Activated CD8-positive, alpha-beta memory T cell treated with anti-CD3 and anti-CD28 coated beads, Interleukin-2, amount 50 U/mL, for 48 hours (primary cell): ENCODE measurements at regions not wholly inside any gene's neighbourhood (a gene's known extent, or its start where the extent isn't known, plus 50 kb on each side); places are given as distances from the start of the nearest gene placed in this dataset.
"Not testable (repeated sequence)": the region's sequence is repeated elsewhere in the genome, so short reads cannot be mapped to it uniquely, and the experiment has no call there.

Source experiments
- DNase-seq: peaks from one replicate; pipeline ENCODE4 v3.0.0-alpha.2; 2020

GRCh38 chr9:108762348-108763055 is 93.3 kb downstream of the ACTL7B start:
- no peak for DNase-seq

GRCh38 chr9:108761655-108762347 is 94.0 kb downstream of the ACTL7B start:
- peak; percentile 68 for DNase-seq

DNA sequence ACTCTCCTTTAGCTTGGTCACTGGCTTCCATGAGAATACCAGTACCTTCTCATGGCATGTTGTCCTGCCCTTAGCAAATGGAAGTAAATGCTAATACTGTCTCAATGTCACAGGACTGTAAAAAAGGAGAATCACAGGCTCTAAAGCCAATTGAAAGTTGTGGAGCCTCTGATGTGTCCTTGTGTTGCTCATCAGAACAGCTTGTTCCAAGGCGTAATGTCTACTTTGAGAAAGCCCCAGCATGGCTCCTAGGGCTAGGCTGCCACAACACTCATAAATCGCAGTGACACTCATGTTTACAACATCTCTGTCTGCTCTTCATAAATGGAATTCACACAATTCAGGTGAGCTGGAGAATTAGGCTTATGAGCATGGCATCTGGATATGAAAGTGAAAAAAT is 94.9 kb downstream of the ACTL7B start:
- no peak for DNase-seq

DNA sequence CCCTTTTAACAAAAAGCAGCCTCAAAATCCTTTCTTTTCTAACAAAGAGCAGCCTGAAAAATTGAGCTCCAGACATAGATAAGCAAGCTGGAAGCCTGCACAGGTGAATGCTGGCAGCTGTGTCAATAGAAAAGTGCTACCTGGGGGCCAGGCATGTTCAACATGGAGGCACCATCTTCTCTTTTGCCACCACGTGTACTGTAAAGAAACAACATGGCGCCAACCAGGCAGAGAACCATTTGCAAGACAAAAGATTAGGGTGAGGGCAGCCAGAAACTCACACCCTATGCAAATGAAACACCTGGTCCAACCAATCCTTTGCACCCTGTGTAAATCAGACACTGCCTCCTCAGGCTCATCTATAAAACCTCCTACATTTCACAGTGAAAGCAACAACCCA is 96.0 kb downstream of the ACTL7B start:
- DNase-seq, result no peak

- DNase-seq, result no peak
Observed at GRCh38 chr9:108759399-108759798, 96.4 kb downstream of the ACTL7B start.

DNA sequence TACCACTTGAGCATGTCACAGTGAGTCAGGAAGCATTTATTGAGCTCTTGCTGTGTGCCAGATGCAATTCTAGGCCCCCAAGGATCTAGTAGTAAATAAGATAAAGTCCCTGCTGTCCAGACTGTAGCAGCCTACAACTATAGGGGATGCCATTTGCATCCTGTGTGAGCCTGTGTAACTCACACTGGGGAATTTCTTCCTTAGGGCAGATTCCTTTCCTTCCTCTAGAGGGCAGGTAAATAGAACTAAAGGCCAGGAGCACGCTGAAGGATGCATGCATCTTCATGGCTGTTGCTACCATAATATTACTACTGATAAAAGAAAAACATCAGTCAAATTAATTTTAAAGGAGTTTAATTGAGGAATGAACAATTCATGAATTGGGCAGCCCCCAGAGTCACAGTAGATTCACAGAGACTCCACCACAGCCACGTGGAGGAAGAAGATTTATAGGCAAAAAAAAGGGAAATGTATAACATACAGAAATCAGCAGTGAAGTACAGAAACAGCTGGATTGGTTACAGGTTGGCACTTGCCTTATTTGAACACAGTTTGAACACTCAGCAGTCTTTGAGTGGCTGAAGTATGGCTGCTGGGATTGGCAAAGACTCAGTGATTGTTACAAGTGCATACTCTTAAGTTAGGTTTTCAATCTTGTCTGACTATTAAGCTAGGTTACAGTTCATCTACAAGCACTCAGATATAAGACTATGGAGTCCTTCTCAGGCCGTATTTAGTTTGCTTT is 98.9 kb downstream of the ACTL7B start:
- no peak for DNase-seq

DNA sequence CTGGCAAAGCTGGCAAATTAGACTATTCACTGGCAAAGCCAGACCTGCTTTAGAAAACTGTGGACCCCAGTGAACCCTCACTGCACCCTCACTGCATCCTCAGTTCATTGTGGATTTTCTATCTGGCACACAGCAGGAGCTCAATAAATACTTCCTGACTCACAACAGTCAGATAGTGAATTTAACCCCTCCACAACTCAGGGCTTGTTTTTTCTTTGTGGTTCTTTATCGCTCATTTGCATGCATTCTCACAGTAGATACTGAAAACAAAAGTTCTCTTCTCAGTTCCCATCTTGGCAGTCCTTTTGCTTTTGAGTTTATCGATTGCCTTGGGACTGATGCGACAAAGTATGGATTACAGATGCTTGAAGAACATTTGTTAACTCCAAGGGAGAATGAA is 99.8 kb downstream of the ACTL7B start:
- DNase-seq, result no peak

GRCh38 chr9:108751369-108751768 is 104.4 kb downstream of the ACTL7B start:
- DNase-seq, result no peak

GRCh38 chr9:108750661-108751215 is 105.0 kb downstream of the ACTL7B start:
- DNase-seq, result no peak

GRCh38 chr9:108748776-108749175 is 107.0 kb downstream of the ACTL7B start:
- DNase-seq, result no peak

DNA sequence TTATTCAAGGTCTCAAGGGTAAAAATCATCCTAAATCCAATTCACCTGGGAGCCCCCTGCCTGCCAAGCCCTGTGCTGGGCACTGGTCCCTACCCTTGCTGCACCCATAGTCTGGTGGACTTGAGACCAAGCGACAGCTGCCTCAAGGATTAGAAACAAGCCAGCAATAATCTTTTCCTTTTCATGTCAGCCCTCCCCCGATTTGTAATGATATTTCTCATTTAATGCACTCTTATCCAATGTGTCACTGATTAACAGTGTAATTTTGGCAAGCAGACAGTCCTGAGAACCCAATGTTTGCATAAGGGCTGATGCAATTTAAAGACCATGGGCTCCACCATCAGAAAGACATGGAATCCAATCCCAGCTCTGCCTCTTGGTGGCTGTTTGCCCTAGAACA is 108.9 kb downstream of the ACTL7B start:
- DNase-seq, result no peak

DNA sequence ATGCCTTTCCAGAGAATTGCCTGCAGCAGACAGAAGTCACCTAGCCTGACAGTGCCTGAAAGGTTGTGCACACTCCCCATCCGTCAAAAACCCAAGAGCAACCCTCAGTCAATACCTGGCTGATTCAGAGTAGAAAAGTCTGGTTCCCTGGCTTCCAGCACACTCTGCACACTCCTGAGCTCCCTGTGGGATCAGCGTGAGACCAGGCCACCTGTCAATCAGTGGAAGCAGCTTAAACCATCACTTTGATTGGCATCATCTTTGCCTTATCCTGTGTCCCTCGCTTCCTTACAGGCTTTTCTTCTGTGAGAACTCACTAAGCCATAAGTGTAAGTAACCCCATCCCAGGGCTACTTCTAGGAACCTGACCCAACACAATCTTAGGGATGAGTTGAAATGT is 109.8 kb downstream of the ACTL7B start:
- no peak for DNase-seq

DNA sequence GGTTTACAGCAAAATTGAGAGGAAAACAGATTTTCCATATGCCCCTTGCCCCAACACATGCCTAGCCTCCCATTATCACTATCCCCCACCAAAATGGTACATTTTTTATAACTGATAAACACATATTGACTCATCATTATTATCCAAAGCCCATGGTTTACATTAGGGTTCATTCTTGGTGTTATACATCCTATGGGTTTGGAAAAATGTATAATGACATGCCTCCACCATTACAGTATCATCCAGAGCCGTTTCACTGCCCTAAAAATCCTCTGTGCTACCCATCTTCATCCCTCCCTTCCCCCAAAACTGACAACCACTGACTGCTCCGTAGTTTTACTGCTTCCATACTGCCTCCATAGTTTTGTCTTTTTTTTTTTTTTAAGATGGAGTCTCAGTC is 111.1 kb downstream of the ACTL7B start:
- no peak for DNase-seq

- DNase-seq, result no peak
Observed at GRCh38 chr9:108743901-108744371, 111.8 kb downstream of the ACTL7B start.

- DNase-seq, result no peak
Observed at GRCh38 chr9:108743416-108743815, 112.4 kb downstream of the ACTL7B start.

DNA sequence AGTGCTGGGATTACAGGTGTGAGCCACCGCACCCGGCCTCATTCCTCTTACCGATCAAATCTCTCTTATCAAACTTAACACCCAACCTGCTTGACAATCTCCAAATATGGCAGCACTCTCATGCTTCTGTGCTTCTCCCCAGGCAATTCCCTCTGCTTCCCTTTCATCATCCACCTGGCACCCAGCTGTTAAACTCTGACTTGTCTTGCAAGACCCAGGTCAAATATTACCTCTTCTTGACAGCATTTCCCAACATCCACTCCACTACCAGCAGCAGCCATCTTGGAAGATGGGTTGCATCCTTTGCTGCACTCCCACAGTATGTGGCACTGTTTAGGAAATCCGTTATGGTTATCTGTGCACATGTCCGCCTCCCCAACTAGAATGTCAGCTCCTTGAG is 113.6 kb downstream of the ACTL7B start:
- DNase-seq, result no peak

- not testable (repeated sequence) for DNase-seq
Observed at GRCh38 chr9:108731292-108731691, 124.5 kb downstream of the ACTL7B start.

GRCh38 chr9:108727580-108728111 is 128.1 kb downstream of the ACTL7B start:
- no peak for DNase-seq

- no peak for DNase-seq
Observed at GRCh38 chr9:108724652-108725051, 131.1 kb downstream of the ACTL7B start.

DNA sequence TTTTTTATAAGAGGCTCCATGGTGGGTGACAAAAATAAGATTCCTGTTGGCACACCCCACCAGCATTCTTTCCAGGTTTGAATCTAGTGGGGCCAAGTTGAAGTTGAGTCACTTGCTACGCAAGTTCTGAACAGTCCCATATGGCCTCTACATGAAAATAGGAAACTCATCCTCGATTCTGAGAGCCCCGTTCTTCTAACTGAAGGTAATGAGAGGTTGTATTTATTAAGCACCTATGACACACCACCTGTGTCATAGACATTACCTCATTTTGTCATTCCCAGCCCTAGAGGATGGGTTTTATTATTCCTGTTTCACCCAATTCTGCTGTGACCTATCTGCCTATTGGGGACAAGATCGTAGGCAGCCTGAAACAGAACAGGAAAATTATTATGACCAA is 131.7 kb downstream of the ACTL7B start:
- DNase-seq, result no peak

GRCh38 chr9:108722396-108722795 is 133.4 kb downstream of the ACTL7B start:
- no peak for DNase-seq

DNA sequence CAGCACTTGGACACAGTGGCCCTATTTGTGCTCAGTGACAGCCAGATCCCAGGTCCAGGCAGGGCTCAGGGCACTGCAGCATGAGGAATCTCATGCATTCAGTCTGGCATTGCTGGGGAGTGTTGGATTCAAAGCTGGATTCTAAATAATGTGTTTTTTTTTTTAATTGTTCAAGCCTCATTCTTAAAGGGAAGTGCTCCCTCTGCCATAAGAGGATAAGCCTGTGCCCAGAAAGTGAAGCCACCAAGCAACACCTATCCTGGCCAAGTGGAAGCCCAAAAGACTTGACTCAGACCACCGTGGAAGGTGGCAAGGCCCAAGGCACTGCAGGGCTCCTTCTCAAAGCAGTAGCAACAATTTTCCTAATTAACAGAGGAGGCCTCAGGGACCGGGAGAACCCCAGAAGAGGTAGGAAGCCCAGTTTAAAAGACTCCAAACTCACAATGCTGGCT is 135.6 kb downstream of the ACTL7B start:
- DNase-seq, result no peak

- no peak for DNase-seq
Observed at GRCh38 chr9:108710424-108710823, 145.4 kb downstream of the ACTL7B start.
